ENCODE measurements at regions not wholly inside any gene's neighbourhood (a gene's known extent, or its start where the extent isn't known, plus 50 kb on each side); places are given as distances from the start of the nearest gene placed in this dataset.

DNA sequence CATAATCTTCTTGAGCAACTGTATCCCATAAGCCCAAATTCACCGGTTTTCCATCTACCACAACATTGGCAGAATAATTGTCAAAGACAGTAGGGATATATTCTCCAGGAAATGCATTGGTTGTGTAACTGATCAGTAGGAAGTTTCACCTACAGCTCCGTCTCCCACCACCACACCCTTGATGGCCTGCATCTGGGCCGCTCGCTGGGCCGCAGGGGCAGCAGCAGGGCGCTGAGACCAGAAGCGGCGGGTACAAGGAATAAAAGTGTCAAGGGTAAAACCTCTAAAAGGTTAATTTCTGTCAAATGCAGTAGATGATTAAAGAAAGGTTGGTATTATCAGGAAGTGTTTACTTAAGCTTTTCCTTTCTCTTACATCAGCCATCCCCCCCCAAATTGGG, 167.6 kb upstream of the DKK2 start:
- TF ChIP-seq, protein P1, sequence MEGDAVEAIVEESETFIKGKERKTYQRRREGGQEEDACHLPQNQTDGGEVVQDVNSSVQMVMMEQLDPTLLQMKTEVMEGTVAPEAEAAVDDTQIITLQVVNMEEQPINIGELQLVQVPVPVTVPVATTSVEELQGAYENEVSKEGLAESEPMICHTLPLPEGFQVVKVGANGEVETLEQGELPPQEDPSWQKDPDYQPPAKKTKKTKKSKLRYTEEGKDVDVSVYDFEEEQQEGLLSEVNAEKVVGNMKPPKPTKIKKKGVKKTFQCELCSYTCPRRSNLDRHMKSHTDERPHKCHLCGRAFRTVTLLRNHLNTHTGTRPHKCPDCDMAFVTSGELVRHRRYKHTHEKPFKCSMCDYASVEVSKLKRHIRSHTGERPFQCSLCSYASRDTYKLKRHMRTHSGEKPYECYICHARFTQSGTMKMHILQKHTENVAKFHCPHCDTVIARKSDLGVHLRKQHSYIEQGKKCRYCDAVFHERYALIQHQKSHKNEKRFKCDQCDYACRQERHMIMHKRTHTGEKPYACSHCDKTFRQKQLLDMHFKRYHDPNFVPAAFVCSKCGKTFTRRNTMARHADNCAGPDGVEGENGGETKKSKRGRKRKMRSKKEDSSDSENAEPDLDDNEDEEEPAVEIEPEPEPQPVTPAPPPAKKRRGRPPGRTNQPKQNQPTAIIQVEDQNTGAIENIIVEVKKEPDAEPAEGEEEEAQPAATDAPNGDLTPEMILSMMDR (IDR thresholded peaks at IDR 0.05) = no peak
- no peak for TF ChIP-seq ZFX (IDR thresholded peaks at IDR 0.05; ENCODE audit: borderline replicate concordance)

Measured in 22Rv1 (cell line).